SK-N-SH (cell line): ENCODE measurements at regions not wholly inside any gene's neighbourhood (a gene's known extent, or its start where the extent isn't known, plus 50 kb on each side); places are given as distances from the start of the nearest gene placed in this dataset.

ENCODE experiments used
- CTCF ChIA-PET: fragments of 300-600, 350-600 bp; formaldehyde crosslinking; extraction: SDS; loops from one replicate; lab custom pipeline; 2021; lab: Yijun Ruan, JAX
- POLR2A ChIA-PET: fragments of 350-600 bp; sonication (Branson Sonifier 250); formaldehyde crosslinking; extraction: SDS; loops from one replicate; lab custom pipeline; 2020; ENCODE audit warnings: antibody characterized with exemption, inconsistent platforms; lab: Yijun Ruan, JAX
- DNase-seq: peaks from one replicate; pipeline ENCODE4 v3.0.0; 2012
- H2AFZ ChIP-seq: fragments of 200-600 bp; sonication (generic); 2 replicates; pipeline ENCODE4 v1.8.1; 2016; ENCODE audit warnings: antibody characterized with exemption, mild to moderate bottlenecking, low read depth
- H3F3A ChIP-seq: fragments of 200-600 bp; sonication (generic); replicated peaks from 2 replicates; pipeline ENCODE3; 2016; ENCODE audit warnings: antibody characterized with exemption, mild to moderate bottlenecking; ENCODE audit not compliant: insufficient read depth
- H3K27ac ChIP-seq, 2 experiments: fragments of 200-500 bp in 1 of 2; fragments of 200-600 bp in 1 of 2; sonication (Bioruptor generic) in 1 of 2; sonication (generic), shearing (Covaris generic) in 1 of 2; 2 replicates each; pipeline versions ENCODE4 v1.5.1 to v1.6.1; 2014 to 2016; ENCODE audit warnings: low read depth in 2 of 2, inconsistent platforms in 1 of 2, low read length in 1 of 2, mild to moderate bottlenecking in 1 of 2, mixed read lengths in 1 of 2
- H3K27me3 ChIP-seq: fragments of 200-600 bp; sonication (generic), shearing (Covaris generic); 2 replicates; pipeline ENCODE4 v1.6.1; 2016; ENCODE audit warnings: mixed run types; ENCODE audit not compliant: insufficient read depth
- H3K36me3 ChIP-seq, 2 experiments: fragments of 200-500 bp in 1 of 2; fragments of 200-600 bp in 1 of 2; sonication (Bioruptor generic) in 1 of 2; sonication (generic) in 1 of 2; replicated peaks in 1 of 2; 2 replicates each; pipeline versions ENCODE3 to v1.5.1; 2014 to 2016; ENCODE audit warnings: low read length in 1 of 2, mild to moderate bottlenecking in 1 of 2; ENCODE audit not compliant: insufficient read depth in 2 of 2, control insufficient read depth in 1 of 2
- H3K4me1 ChIP-seq, 2 experiments: fragments of 200-500 bp in 1 of 2; fragments of 200-600 bp in 1 of 2; sonication (Bioruptor generic) in 1 of 2; sonication (generic), shearing (Covaris generic) in 1 of 2; 2 replicates each; pipeline versions ENCODE4 v1.5.1 to v1.6.1; 2014 to 2016; ENCODE audit warnings: low read depth in 1 of 2, low read length in 1 of 2, mixed run types in 1 of 2; ENCODE audit not compliant: insufficient read depth in 2 of 2, control insufficient read depth in 1 of 2
- H3K4me2 ChIP-seq: fragments of 200-600 bp; sonication (generic), shearing (Covaris generic); 2 replicates; pipeline ENCODE4 v1.6.1; 2017; ENCODE audit warnings: mixed run types
- H3K4me3 ChIP-seq, 2 experiments: fragments of 200-500 bp in 1 of 2; fragments of 200-600 bp in 1 of 2; sonication (Bioruptor generic) in 1 of 2; sonication (generic), shearing (Covaris generic) in 1 of 2; 2 replicates each; pipeline versions ENCODE4 v1.5.1 to v1.8.1; 2014 to 2016; ENCODE audit warnings: low read depth in 2 of 2, inconsistent platforms in 1 of 2, low read length in 1 of 2, mild to moderate bottlenecking in 1 of 2, mixed read lengths in 1 of 2, moderate library complexity in 1 of 2
- H3K79me2 ChIP-seq: fragments of 200-600 bp; sonication (generic); 2 replicates; pipeline ENCODE4 v1.8.1; 2017; ENCODE audit warnings: mild to moderate bottlenecking; ENCODE audit not compliant: insufficient read depth
- H3K9ac ChIP-seq: fragments of 200-600 bp; sonication (generic); 2 replicates; pipeline ENCODE4 v1.6.1; 2017; ENCODE audit warnings: mixed run types
- H3K9me2 ChIP-seq: fragments of 200-600 bp; sonication (generic); 2 replicates; pipeline ENCODE4 v1.6.1; 2017; ENCODE audit warnings: mixed run types
- H3K9me3 ChIP-seq: fragments of 200-600 bp; sonication (generic); 2 replicates; pipeline ENCODE4 v1.6.1; 2017; ENCODE audit warnings: mixed run types, mild to moderate bottlenecking, moderate library complexity
- H4K20me1 ChIP-seq: fragments of 200-600 bp; sonication (generic); 2 replicates; pipeline ENCODE4 v1.6.1; 2017; ENCODE audit warnings: mild to moderate bottlenecking, mixed run types; ENCODE audit not compliant: insufficient read depth
- EZH2phosphoT487 ChIP-seq: fragments of 200-600 bp; sonication (generic); IDR thresholded peaks from 2 replicates; pipeline ENCODE4 v1.6.1; 2017; ENCODE audit warnings: low read depth, mixed run types, mild to moderate bottlenecking, antibody characterized with exemption, moderate library complexity, borderline replicate concordance
- FOXJ3 ChIP-seq: sonication (generic); formaldehyde crosslinking; IDR thresholded peaks from 2 replicates; pipeline ENCODE4 v1.5.1; 2020; ENCODE audit warnings: mild to moderate bottlenecking, missing genetic modification reagents
- FOXM1 ChIP-seq: IDR thresholded peaks from 2 replicates; pipeline ENCODE4 v1.4.0; 2012; ENCODE audit warnings: low read depth, mild to moderate bottlenecking
- GATA2 ChIP-seq: sonication (generic); formaldehyde crosslinking; IDR thresholded peaks from 2 replicates; pipeline ENCODE4 v1.5.0; 2020; ENCODE audit warnings: mild to moderate bottlenecking, missing genetic modification reagents
- IRF3 ChIP-seq: fragments of 150-350 bp; IDR thresholded peaks from 2 replicates; pipeline ENCODE4 v1.6.1; 2016; ENCODE audit warnings: mild to moderate bottlenecking, low read depth, low read length
- JUND ChIP-seq: IDR thresholded peaks from 2 replicates; pipeline ENCODE4 v1.4.0; 2012
- MEF2A ChIP-seq: IDR thresholded peaks from 2 replicates; pipeline ENCODE4 v1.4.0; 2012; ENCODE audit warnings: low read depth, borderline replicate concordance
- MXI1 ChIP-seq: IDR thresholded peaks from 2 replicates; pipeline ENCODE4 v1.6.1; 2012; ENCODE audit warnings: mild to moderate bottlenecking, low read depth, low read length, improper control_type of control experiment
- NRF1 ChIP-seq: IDR thresholded peaks from 2 replicates; pipeline ENCODE4 v1.6.1; 2012; ENCODE audit warnings: low read depth, mild to moderate bottlenecking, low read length
- RCOR1 ChIP-seq: fragments of 150-350 bp; IDR thresholded peaks from 2 replicates; pipeline ENCODE4 v1.6.1; 2017; ENCODE audit warnings: antibody characterized with exemption, low read length
- RFX5 ChIP-seq: IDR thresholded peaks from 2 replicates; pipeline ENCODE4 v1.6.1; 2012; ENCODE audit warnings: mild to moderate bottlenecking, improper control_type of control experiment, low read length
- SIN3A ChIP-seq: IDR thresholded peaks from 2 replicates; pipeline ENCODE4 v1.6.1; 2012; ENCODE audit warnings: low read depth, mild to moderate bottlenecking, low read length, moderate library complexity, borderline replicate concordance
- SMC3 ChIP-seq: IDR thresholded peaks from 2 replicates; pipeline ENCODE4 v1.6.1; 2012; ENCODE audit warnings: low read depth, low read length, improper control_type of control experiment
- TAF1 ChIP-seq: IDR thresholded peaks from 2 replicates; pipeline ENCODE4 v1.6.1; 2012; ENCODE audit warnings: low read depth, mild to moderate bottlenecking, low read length, moderate library complexity, borderline replicate concordance
- TCF12 ChIP-seq: IDR thresholded peaks from 2 replicates; pipeline ENCODE4 v1.4.0; 2012
- YY1 ChIP-seq: IDR thresholded peaks from 2 replicates; pipeline ENCODE4 v1.4.0; 2012; ENCODE audit warnings: low read depth, mild to moderate bottlenecking
- WGBS: methylation state at CpG from one replicate; pipeline ENCODE4 v1.1.6; 2017; ENCODE audit warnings: low lambda C conversion rate; 5-methylcytosine and 5-hydroxymethylcytosine counted together
- TF ChIP-seq, protein P1 (sequence below): IDR thresholded peaks from 2 replicates; pipeline ENCODE4 v1.4.0; 2012; ENCODE audit warnings: low read depth, borderline replicate concordance
- TF ChIP-seq, protein P2 (sequence below): fragments of 150-350 bp; IDR thresholded peaks from 2 replicates; pipeline ENCODE4 v1.6.1; 2017; ENCODE audit warnings: antibody characterized with exemption, low read length, low read depth, borderline replicate concordance
- TF ChIP-seq, protein P3 (sequence below): IDR thresholded peaks from 2 replicates; pipeline ENCODE4 v1.4.0; 2012; ENCODE audit warnings: low read depth, borderline replicate concordance
- TF ChIP-seq, protein P4 (sequence below): IDR thresholded peaks from 2 replicates; pipeline ENCODE4 v1.6.1; 2012; ENCODE audit warnings: mild to moderate bottlenecking, low read depth, low read length, moderate library complexity

- H3K9me2 ChIP-seq: no peaks in the 10 kb centered on the region
- H4K20me1 ChIP-seq: no peaks in the 10 kb centered on the region
- H3K9me3 ChIP-seq: no peaks in the 10 kb centered on the region
- CTCF ChIA-PET: no interaction called here
- WGBS: 76% methylated on average over 5 of the region's 5 CpGs
- no peak overlapping the region for H2AFZ ChIP-seq
- H3K36me3 ChIP-seq: no peaks in the 10 kb centered on the region
- no peak overlapping the region for H3K4me3 ChIP-seq
- H3K9ac ChIP-seq: no peak overlapping the region
- peaks cover 0 to 15% of the 10 kb centered on the region in 2 experiments; a peak in 2 of 4 replicates for H3K4me1 ChIP-seq
- H3K27ac ChIP-seq: no peak overlapping the region
- H3K79me2 ChIP-seq: no peaks in the 10 kb centered on the region
- H3F3A ChIP-seq: peaks cover 11% of the 10 kb centered on the region
- no peak overlapping the region for H3K4me2 ChIP-seq
- POLR2A ChIA-PET: no interaction called here
- no peaks in the 10 kb centered on the region for H3K27me3 ChIP-seq
- DNase-seq: no peak
- TF ChIP-seq, protein P1, sequence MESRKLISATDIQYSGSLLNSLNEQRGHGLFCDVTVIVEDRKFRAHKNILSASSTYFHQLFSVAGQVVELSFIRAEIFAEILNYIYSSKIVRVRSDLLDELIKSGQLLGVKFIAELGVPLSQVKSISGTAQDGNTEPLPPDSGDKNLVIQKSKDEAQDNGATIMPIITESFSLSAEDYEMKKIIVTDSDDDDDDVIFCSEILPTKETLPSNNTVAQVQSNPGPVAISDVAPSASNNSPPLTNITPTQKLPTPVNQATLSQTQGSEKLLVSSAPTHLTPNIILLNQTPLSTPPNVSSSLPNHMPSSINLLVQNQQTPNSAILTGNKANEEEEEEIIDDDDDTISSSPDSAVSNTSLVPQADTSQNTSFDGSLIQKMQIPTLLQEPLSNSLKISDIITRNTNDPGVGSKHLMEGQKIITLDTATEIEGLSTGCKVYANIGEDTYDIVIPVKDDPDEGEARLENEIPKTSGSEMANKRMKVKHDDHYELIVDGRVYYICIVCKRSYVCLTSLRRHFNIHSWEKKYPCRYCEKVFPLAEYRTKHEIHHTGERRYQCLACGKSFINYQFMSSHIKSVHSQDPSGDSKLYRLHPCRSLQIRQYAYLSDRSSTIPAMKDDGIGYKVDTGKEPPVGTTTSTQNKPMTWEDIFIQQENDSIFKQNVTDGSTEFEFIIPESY: no peak
- TF ChIP-seq RCOR1: no peak
- TF ChIP-seq MEF2A: no peak
- TF ChIP-seq TAF1: no peak
- no peak for TF ChIP-seq SIN3A
- no peak for TF ChIP-seq RFX5
- no peak for TF ChIP-seq YY1
- no peak for TF ChIP-seq SMC3
- TF ChIP-seq IRF3: no peak
- TF ChIP-seq TCF12: no peak
- TF ChIP-seq FOXJ3 (CRISPR knock-in tag): no peak
- TF ChIP-seq GATA2: no peak
- no peak for TF ChIP-seq MXI1
- TF ChIP-seq, protein P2, sequence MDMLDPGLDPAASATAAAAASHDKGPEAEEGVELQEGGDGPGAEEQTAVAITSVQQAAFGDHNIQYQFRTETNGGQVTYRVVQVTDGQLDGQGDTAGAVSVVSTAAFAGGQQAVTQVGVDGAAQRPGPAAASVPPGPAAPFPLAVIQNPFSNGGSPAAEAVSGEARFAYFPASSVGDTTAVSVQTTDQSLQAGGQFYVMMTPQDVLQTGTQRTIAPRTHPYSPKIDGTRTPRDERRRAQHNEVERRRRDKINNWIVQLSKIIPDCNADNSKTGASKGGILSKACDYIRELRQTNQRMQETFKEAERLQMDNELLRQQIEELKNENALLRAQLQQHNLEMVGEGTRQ: no peak
- TF ChIP-seq, protein P3, sequence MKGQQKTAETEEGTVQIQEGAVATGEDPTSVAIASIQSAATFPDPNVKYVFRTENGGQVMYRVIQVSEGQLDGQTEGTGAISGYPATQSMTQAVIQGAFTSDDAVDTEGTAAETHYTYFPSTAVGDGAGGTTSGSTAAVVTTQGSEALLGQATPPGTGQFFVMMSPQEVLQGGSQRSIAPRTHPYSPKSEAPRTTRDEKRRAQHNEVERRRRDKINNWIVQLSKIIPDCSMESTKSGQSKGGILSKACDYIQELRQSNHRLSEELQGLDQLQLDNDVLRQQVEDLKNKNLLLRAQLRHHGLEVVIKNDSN: no peak
- no peak for TF ChIP-seq NRF1
- no peak for TF ChIP-seq EZH2phosphoT487
- TF ChIP-seq FOXM1: no peak
- TF ChIP-seq, protein P4, sequence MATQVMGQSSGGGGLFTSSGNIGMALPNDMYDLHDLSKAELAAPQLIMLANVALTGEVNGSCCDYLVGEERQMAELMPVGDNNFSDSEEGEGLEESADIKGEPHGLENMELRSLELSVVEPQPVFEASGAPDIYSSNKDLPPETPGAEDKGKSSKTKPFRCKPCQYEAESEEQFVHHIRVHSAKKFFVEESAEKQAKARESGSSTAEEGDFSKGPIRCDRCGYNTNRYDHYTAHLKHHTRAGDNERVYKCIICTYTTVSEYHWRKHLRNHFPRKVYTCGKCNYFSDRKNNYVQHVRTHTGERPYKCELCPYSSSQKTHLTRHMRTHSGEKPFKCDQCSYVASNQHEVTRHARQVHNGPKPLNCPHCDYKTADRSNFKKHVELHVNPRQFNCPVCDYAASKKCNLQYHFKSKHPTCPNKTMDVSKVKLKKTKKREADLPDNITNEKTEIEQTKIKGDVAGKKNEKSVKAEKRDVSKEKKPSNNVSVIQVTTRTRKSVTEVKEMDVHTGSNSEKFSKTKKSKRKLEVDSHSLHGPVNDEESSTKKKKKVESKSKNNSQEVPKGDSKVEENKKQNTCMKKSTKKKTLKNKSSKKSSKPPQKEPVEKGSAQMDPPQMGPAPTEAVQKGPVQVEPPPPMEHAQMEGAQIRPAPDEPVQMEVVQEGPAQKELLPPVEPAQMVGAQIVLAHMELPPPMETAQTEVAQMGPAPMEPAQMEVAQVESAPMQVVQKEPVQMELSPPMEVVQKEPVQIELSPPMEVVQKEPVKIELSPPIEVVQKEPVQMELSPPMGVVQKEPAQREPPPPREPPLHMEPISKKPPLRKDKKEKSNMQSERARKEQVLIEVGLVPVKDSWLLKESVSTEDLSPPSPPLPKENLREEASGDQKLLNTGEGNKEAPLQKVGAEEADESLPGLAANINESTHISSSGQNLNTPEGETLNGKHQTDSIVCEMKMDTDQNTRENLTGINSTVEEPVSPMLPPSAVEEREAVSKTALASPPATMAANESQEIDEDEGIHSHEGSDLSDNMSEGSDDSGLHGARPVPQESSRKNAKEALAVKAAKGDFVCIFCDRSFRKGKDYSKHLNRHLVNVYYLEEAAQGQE: no peak
- no peak for TF ChIP-seq JUND
Measured at GRCh38 chr5:159788835-159789331, 127.4 kb upstream of the ADRA1B start.
